ENCODE measurements at regions not wholly inside any gene's neighbourhood (a gene's known extent, or its start where the extent isn't known, plus 50 kb on each side); places are given as distances from the start of the nearest gene placed in this dataset.

DNA sequence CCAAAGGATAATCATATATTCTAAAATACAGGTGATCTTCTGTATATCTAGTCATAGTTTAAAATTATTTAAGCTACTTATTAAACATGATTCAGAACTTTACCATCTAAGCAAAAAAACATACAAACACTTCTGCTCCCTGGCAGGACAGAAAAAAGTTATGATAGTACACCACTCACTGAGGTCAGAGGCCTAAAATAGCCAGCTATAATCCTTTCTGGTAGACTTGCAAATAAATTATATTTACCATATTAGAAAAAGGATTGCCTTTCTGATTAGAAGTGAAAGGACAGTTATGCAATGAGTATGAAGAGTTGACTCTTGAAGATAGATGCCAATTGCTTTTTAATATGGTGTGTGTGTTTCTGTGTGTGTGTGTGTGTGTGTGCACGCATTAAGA is 207.4 kb downstream of the BMP2 start:
- TF ChIP-seq, protein P1, sequence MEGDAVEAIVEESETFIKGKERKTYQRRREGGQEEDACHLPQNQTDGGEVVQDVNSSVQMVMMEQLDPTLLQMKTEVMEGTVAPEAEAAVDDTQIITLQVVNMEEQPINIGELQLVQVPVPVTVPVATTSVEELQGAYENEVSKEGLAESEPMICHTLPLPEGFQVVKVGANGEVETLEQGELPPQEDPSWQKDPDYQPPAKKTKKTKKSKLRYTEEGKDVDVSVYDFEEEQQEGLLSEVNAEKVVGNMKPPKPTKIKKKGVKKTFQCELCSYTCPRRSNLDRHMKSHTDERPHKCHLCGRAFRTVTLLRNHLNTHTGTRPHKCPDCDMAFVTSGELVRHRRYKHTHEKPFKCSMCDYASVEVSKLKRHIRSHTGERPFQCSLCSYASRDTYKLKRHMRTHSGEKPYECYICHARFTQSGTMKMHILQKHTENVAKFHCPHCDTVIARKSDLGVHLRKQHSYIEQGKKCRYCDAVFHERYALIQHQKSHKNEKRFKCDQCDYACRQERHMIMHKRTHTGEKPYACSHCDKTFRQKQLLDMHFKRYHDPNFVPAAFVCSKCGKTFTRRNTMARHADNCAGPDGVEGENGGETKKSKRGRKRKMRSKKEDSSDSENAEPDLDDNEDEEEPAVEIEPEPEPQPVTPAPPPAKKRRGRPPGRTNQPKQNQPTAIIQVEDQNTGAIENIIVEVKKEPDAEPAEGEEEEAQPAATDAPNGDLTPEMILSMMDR (IDR thresholded peaks at IDR 0.05): no peak
- TF ChIP-seq EP300 (IDR thresholded peaks at IDR 0.05; ENCODE audit: low read depth) (no peak), POLR2A (IDR thresholded peaks at IDR 0.05) (no peak)

Data from transverse colon (tissue), 3 donors.